ENCODE measurements at regions not wholly inside any gene's neighbourhood (a gene's known extent, or its start where the extent isn't known, plus 50 kb on each side); places are given as distances from the start of the nearest gene placed in this dataset.

DNA sequence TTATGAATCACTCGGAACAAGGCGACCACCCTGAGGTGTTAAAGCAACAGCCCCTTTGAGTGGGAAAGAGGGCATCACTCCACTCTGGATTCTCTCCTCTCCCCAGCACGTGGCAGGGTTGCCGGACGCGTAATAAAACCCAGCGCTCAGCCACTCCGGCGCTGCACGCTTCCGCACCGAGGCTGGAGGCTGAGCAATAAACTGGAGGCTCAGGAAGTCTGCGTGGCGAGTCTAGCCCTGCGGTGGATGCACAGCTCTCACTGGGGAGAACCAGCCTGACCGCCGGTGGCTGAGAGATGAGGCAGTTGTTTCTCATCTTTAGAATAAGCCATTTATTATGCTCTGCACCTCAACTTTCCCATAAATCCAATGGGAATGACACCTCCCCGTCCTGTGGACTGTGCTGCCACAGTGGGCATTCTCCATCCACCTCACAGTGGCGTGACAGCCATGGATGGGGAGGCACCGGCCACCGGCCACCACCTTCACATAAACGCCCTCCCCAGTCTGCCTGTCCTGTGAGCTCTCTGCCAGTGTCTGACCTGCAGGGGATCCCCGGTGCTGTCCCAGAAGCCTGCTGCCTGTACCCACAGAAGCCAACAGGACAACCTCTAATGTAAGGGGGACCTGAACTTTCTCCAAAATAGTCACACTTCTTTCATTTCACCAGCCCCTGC lies 64.2 kb upstream of the GGTLC1 start:
- Histone ChIP-seq H3K27ac (ENCODE audit: extremely low read depth, low read depth, low read length) (no peak overlapping the region), H3K9me3 (replicated peaks; ENCODE audit: control insufficient read depth, insufficient read depth, low read depth, low read length) (no peaks in the 10 kb centered on the region), H2AFZ (ENCODE audit: low read depth, low read length) (no peak overlapping the region), H3K4me3 (no peak overlapping the region), H3K36me3 (ENCODE audit: control insufficient read depth, insufficient read depth, low read length) (no peaks in the 10 kb centered on the region), H3K9ac (ENCODE audit: insufficient read depth in 1 of 2, low read depth in 2 of 2, low read length in 2 of 2) (no peak overlapping the region), H3K9me1 (ENCODE audit: control insufficient read depth, insufficient read depth, low read length) (no peaks in the 10 kb centered on the region), H3K4me2 (ENCODE audit: insufficient read depth, low read length) (no peak overlapping the region), H3K27me3 (ENCODE audit: control insufficient read depth in 2 of 2, insufficient read depth in 2 of 2, low read length in 2 of 2) (no peaks in the 10 kb centered on the region; a peak in 1 of 5 replicates), H4K20me1 (replicated peaks; ENCODE audit: control insufficient read depth, insufficient read depth, low read length) (no peaks in the 10 kb centered on the region), H3K79me2 (ENCODE audit: control insufficient read depth, insufficient read depth, low read length) (no peaks in the 10 kb centered on the region), H3K4me1 (replicated peaks in 1 of 2; ENCODE audit: control insufficient read depth in 2 of 2, insufficient read depth in 2 of 2, low read length in 2 of 2) (no peaks in the 10 kb centered on the region)
- CTCF ChIA-PET (ENCODE audit: low intra/inter-chr PET ratio): no interaction called here
- ATAC-seq: no peak
- POLR2A ChIA-PET: no interaction called here
- no TSS peak for BruUV-seq (replicated peaks)
- 1% methylated on average over 21 of the region's 23 CpGs for WGBS (ENCODE audit: insufficient coverage, low coverage, missing lambda C conversion rate)
- intact Hi-C loops (cut with micrococcal nuclease) (no loop called here), in situ Hi-C loops (cut with MboI) (no loop called here)
- FAIRE-seq: no peak
- DNase-seq (ENCODE audit: extremely low read depth in 1 of 4, low spot score in 3 of 4): no peak
- TF ChIP-seq ZNF324 (CRISPR knock-in tag; IDR thresholded peaks at IDR 0.05) (no peak), ZNF311 (CRISPR knock-in tag; IDR thresholded peaks at IDR 0.05) (no peak), ZBTB40 (IDR thresholded peaks at IDR 0.05) (no peak), ZBTB40 (CRISPR knock-in tag; IDR thresholded peaks at IDR 0.05) (no peak)
- TF ChIP-seq, protein P1, sequence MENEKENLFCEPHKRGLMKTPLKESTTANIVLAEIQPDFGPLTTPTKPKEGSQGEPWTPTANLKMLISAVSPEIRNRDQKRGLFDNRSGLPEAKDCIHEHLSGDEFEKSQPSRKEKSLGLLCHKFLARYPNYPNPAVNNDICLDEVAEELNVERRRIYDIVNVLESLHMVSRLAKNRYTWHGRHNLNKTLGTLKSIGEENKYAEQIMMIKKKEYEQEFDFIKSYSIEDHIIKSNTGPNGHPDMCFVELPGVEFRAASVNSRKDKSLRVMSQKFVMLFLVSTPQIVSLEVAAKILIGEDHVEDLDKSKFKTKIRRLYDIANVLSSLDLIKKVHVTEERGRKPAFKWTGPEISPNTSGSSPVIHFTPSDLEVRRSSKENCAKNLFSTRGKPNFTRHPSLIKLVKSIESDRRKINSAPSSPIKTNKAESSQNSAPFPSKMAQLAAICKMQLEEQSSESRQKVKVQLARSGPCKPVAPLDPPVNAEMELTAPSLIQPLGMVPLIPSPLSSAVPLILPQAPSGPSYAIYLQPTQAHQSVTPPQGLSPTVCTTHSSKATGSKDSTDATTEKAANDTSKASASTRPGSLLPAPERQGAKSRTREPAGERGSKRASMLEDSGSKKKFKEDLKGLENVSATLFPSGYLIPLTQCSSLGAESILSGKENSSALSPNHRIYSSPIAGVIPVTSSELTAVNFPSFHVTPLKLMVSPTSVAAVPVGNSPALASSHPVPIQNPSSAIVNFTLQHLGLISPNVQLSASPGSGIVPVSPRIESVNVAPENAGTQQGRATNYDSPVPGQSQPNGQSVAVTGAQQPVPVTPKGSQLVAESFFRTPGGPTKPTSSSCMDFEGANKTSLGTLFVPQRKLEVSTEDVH (IDR thresholded peaks at IDR 0.05; ENCODE audit: low read depth, partially characterized antibody): no peak
- TF ChIP-seq, protein P2, sequence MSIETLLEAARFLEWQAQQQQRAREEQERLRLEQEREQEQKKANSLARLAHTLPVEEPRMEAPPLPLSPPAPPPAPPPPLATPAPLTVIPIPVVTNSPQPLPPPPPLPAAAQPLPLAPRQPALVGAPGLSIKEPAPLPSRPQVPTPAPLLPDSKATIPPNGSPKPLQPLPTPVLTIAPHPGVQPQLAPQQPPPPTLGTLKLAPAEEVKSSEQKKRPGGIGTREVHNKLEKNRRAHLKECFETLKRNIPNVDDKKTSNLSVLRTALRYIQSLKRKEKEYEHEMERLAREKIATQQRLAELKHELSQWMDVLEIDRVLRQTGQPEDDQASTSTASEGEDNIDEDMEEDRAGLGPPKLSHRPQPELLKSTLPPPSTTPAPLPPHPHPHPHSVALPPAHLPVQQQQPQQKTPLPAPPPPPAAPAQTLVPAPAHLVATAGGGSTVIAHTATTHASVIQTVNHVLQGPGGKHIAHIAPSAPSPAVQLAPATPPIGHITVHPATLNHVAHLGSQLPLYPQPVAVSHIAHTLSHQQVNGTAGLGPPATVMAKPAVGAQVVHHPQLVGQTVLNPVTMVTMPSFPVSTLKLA (conservative IDR thresholded peaks at IDR 0.05): no peak

All from K562 (cell line).